Keratinocyte (primary cell): ENCODE measurements at regions not wholly inside any gene's neighbourhood (a gene's known extent, or its start where the extent isn't known, plus 50 kb on each side); places are given as distances from the start of the nearest gene placed in this dataset.

Experiments
- DNase-seq: peaks from one replicate; pipeline ENCODE4 v3.0.0-alpha.2; 2011; ENCODE audit warnings: low read depth, missing footprints, low spot score
- FAIRE-seq: peaks from 2 replicates; lab custom pipeline; 2011; peaks lifted over from hg19 to GRCh38; lab: Jason Lieb, UNC
- H2AFZ ChIP-seq: 2 replicates; pipeline ENCODE4 v1.6.0; 2012; ENCODE audit warnings: low read length, control low read depth, inconsistent platforms; ENCODE audit not compliant: control insufficient read depth
- H3K27ac ChIP-seq: 2 replicates; pipeline ENCODE4 v1.5.1; 2011; ENCODE audit warnings: low read length; ENCODE audit not compliant: control insufficient read depth, insufficient read depth
- H3K27me3 ChIP-seq: 3 replicates; pipeline ENCODE4 v1.6.0; 2011; ENCODE audit warnings: low read length; ENCODE audit not compliant: control insufficient read depth, insufficient read depth; ENCODE audit errors: extremely low read depth
- H3K36me3 ChIP-seq, 2 experiments: 2 replicates in 1 of 2; 3 replicates in 1 of 2; pipeline ENCODE4 v1.5.1; 2011; ENCODE audit warnings: low read length in 2 of 2, mild to moderate bottlenecking in 1 of 2; ENCODE audit not compliant: control insufficient read depth in 2 of 2, insufficient read depth in 2 of 2; ENCODE audit errors: extremely low read depth in 1 of 2
- H3K4me1 ChIP-seq: 3 replicates; pipeline ENCODE4 v1.5.1; 2011; ENCODE audit warnings: low read length; ENCODE audit not compliant: control insufficient read depth, insufficient read depth; ENCODE audit errors: extremely low read depth
- H3K4me2 ChIP-seq: 3 replicates; pipeline ENCODE4 v1.6.0; 2011; ENCODE audit warnings: low read depth, low read length; ENCODE audit not compliant: control insufficient read depth, insufficient read depth; ENCODE audit errors: extremely low read depth
- H3K4me3 ChIP-seq, 3 experiments: fragments of 200-600 bp in 1 of 3; sonication (generic) in 1 of 3; 2 replicates in 2 of 3; 3 replicates in 1 of 3; pipeline ENCODE4 v1.5.1; 2011 to 2016; ENCODE audit warnings: low read length in 3 of 3, mild to moderate bottlenecking in 3 of 3, control low read depth in 2 of 3, inconsistent platforms in 1 of 3, low read depth in 1 of 3, mixed read lengths in 1 of 3, mixed run types in 1 of 3, moderate library complexity in 1 of 3; ENCODE audit not compliant: control insufficient read depth in 2 of 3, insufficient read depth in 2 of 3; ENCODE audit errors: extremely low read depth in 1 of 3
- H3K79me2 ChIP-seq: 2 replicates; pipeline ENCODE4 v1.6.0; 2012; ENCODE audit warnings: low read length; ENCODE audit not compliant: control insufficient read depth, insufficient read depth
- H3K9ac ChIP-seq: 3 replicates; pipeline ENCODE4 v1.6.0; 2011; ENCODE audit warnings: low read length; ENCODE audit not compliant: control insufficient read depth, insufficient read depth; ENCODE audit errors: extremely low read depth
- H3K9me1 ChIP-seq: 3 replicates; pipeline ENCODE4 v1.6.0; 2011; ENCODE audit warnings: low read length; ENCODE audit not compliant: control insufficient read depth, insufficient read depth; ENCODE audit errors: extremely low read depth
- H3K9me3 ChIP-seq: 2 replicates; pipeline ENCODE4 v1.5.1; 2012; ENCODE audit warnings: low read depth, low read length; ENCODE audit not compliant: control insufficient read depth
- H4K20me1 ChIP-seq: 3 replicates; pipeline ENCODE4 v1.6.0; 2011; ENCODE audit warnings: low read length; ENCODE audit not compliant: control insufficient read depth, insufficient read depth; ENCODE audit errors: extremely low read depth
- CTCF ChIP-seq, 3 experiments: IDR thresholded peaks in 1 of 3; conservative IDR thresholded peaks in 1 of 3; optimal IDR thresholded peaks in 1 of 3; 2 replicates in 2 of 3; 3 replicates in 1 of 3; pipeline versions ENCODE3 to v1.5.1; 2011; ENCODE audit warnings: low read length in 3 of 3, mild to moderate bottlenecking in 3 of 3, moderate library complexity in 2 of 3, control low read depth in 1 of 3, inconsistent platforms in 1 of 3; ENCODE audit not compliant: insufficient read depth in 2 of 3; ENCODE audit errors: extremely low read depth in 1 of 3
- EZH2 ChIP-seq: IDR thresholded peaks from one replicate; pipeline ENCODE4 v1.6.1; 2012; ENCODE audit warnings: inconsistent platforms, mild to moderate bottlenecking, low read length, moderate library complexity
- dilution Hi-C: fragments of 300-500 bp; cut with MboI; formaldehyde crosslinking; loops from one replicate; pipeline ENCODE4 v1.7.0; 2020; ENCODE audit warnings: low sequenced_read_pairs; ENCODE audit not compliant: extremely low pct_ligation_motif_present

GRCh38 chr2:77720115-77720514 is 197.9 kb upstream of the LRRTM4 start:
- FAIRE-seq, result no peak

GRCh38 chr2:77721593-77721992 is 199.4 kb upstream of the LRRTM4 start:
- Histone ChIP-seq H3K4me3 (no peak overlapping the region), H4K20me1 (no peaks in the 10 kb centered on the region), H3K79me2 (no peaks in the 10 kb centered on the region), H3K9me1 (no peaks in the 10 kb centered on the region), H3K27ac (no peak overlapping the region), H2AFZ (no peak overlapping the region), H3K9me3 (no peaks in the 10 kb centered on the region), H3K4me1 (no peaks in the 10 kb centered on the region), H3K27me3 (no peaks in the 10 kb centered on the region), H3K36me3 (no peaks in the 10 kb centered on the region), H3K9ac (no peak overlapping the region), H3K4me2 (no peak overlapping the region)
- dilution Hi-C loops, result no loop called here
- no peak for FAIRE-seq
- DNase-seq, result no peak
- TF ChIP-seq CTCF (optimal IDR thresholded peaks at IDR 0.05 in 1 of 3, IDR thresholded peaks at IDR 0.05 in 1 of 3, conservative IDR thresholded peaks at IDR 0.05 in 1 of 3; ENCODE audit: extremely low read depth in 1 of 3, insufficient read depth in 2 of 3, low read length in 3 of 3), result no peak
- no peak for TF ChIP-seq EZH2

More at GRCh38 chr2:77720115-77720514, 197.9 kb upstream of the LRRTM4 start:
- no peak for TF ChIP-seq CTCF (optimal IDR thresholded peaks at IDR 0.05 in 1 of 3, IDR thresholded peaks at IDR 0.05 in 1 of 3, conservative IDR thresholded peaks at IDR 0.05 in 1 of 3; ENCODE audit: extremely low read depth in 1 of 3, insufficient read depth in 2 of 3, low read length in 3 of 3)
- no peak for TF ChIP-seq EZH2
- H3K4me2 ChIP-seq, result no peak overlapping the region
- no peaks in the 10 kb centered on the region for H3K27me3 ChIP-seq
- H2AFZ ChIP-seq, result no peak overlapping the region
- H3K4me3 ChIP-seq, result no peak overlapping the region
- H4K20me1 ChIP-seq, result no peaks in the 10 kb centered on the region
- no peaks in the 10 kb centered on the region for H3K9me3 ChIP-seq
- H3K4me1 ChIP-seq, result no peaks in the 10 kb centered on the region
- no peaks in the 10 kb centered on the region for H3K9me1 ChIP-seq
- H3K27ac ChIP-seq, result no peak overlapping the region
- DNase-seq, result no peak
- no peaks in the 10 kb centered on the region for H3K36me3 ChIP-seq
- no peak overlapping the region for H3K9ac ChIP-seq
- H3K79me2 ChIP-seq, result no peaks in the 10 kb centered on the region
- dilution Hi-C loops, result no loop called here
